ENCODE measurements at regions not wholly inside any gene's neighbourhood (a gene's known extent, or its start where the extent isn't known, plus 50 kb on each side); places are given as distances from the start of the nearest gene placed in this dataset.

GRCh38 chr7:89760690-89761089 is 393.6 kb upstream of the STEAP1 start:
- Histone ChIP-seq H3K4me3 (replicated peaks; ENCODE audit: insufficient read depth, low read length) (no peak overlapping the region), H3K27me3 (ENCODE audit: insufficient read depth, poor library complexity, severe bottlenecking) (no peaks in the 10 kb centered on the region), H3K27ac (replicated peaks) (no peak overlapping the region)
- TF ChIP-seq REST (IDR thresholded peaks at IDR 0.05; ENCODE audit: insufficient replicate concordance, low read depth) (no peak), POLR2AphosphoS5 (IDR thresholded peaks at IDR 0.05; ENCODE audit: low read depth) (no peak), GABPA (IDR thresholded peaks at IDR 0.05; ENCODE audit: low read depth) (no peak), CTCF (IDR thresholded peaks at IDR 0.05; ENCODE audit: insufficient read depth, low read length) (no peak), SPI1 (IDR thresholded peaks at IDR 0.05; ENCODE audit: borderline replicate concordance, low read depth) (no peak)
- no peak for DNase-seq (ENCODE audit: low read depth in 1 of 2, low spot score in 1 of 2)

GRCh38 chr7:89761173-89761572 is 393.1 kb upstream of the STEAP1 start:
- H3K27ac ChIP-seq (replicated peaks) = no peak overlapping the region
- no peak overlapping the region for H3K4me3 ChIP-seq (replicated peaks; ENCODE audit: insufficient read depth, low read length)
- no peak for TF ChIP-seq POLR2AphosphoS5 (IDR thresholded peaks at IDR 0.05; ENCODE audit: low read depth)
- TF ChIP-seq SPI1 (IDR thresholded peaks at IDR 0.05; ENCODE audit: borderline replicate concordance, low read depth) = no peak
- no peak for TF ChIP-seq CTCF (IDR thresholded peaks at IDR 0.05; ENCODE audit: insufficient read depth, low read length)
- no peak for TF ChIP-seq GABPA (IDR thresholded peaks at IDR 0.05; ENCODE audit: low read depth)
- no peak for TF ChIP-seq REST (IDR thresholded peaks at IDR 0.05; ENCODE audit: insufficient replicate concordance, low read depth)
- DNase-seq (ENCODE audit: low read depth in 1 of 2, low spot score in 1 of 2) = no peak
- H3K27me3 ChIP-seq (ENCODE audit: insufficient read depth, poor library complexity, severe bottlenecking) = no peaks in the 10 kb centered on the region

DNA sequence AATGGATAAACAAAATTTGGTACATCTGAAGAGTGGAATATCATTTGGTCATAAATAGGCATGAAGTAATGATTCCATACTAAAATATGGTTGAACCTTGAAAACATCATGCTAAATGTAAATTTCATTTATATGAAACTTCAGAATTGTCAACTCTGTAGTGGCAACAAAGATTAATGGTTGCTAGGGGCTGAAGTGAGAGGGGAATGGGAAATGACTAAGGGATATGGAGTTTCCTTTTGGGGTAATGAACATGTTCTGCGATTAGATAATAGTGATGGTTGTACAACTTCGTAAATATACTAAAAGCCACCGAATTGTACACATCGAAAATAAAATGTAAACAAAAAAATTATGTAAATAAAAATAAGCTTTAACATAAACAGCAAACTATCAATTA is 384.1 kb upstream of the STEAP1 start:
- TF ChIP-seq POLR2AphosphoS5 (IDR thresholded peaks at IDR 0.05; ENCODE audit: low read depth) (no peak), REST (IDR thresholded peaks at IDR 0.05; ENCODE audit: insufficient replicate concordance, low read depth) (no peak), SPI1 (IDR thresholded peaks at IDR 0.05; ENCODE audit: borderline replicate concordance, low read depth) (no peak), GABPA (IDR thresholded peaks at IDR 0.05; ENCODE audit: low read depth) (no peak), CTCF (IDR thresholded peaks at IDR 0.05; ENCODE audit: insufficient read depth, low read length) (no peak)
- Histone ChIP-seq H3K4me3 (replicated peaks; ENCODE audit: insufficient read depth, low read length) (no peak overlapping the region), H3K27ac (replicated peaks) (no peak overlapping the region), H3K27me3 (ENCODE audit: insufficient read depth, poor library complexity, severe bottlenecking) (no peaks in the 10 kb centered on the region)
- no peak for DNase-seq (ENCODE audit: low read depth in 1 of 2, low spot score in 1 of 2)
